GM18511 (cell line): ENCODE measurements at regions not wholly inside any gene's neighbourhood (a gene's known extent, or its start where the extent isn't known, plus 50 kb on each side); places are given as distances from the start of the nearest gene placed in this dataset.

ENCODE experiments used
- ATAC-seq: cut with Tn5 transposase; IDR thresholded peaks from one replicate; pipeline ENCODE4 v1.9.1; 2021; ENCODE audit warnings: mild to moderate bottlenecking, moderate library complexity; ENCODE audit not compliant: unreplicated experiment

- ATAC-seq = no peak
Observed at GRCh38 chr5:58259685-58260152, 200.2 kb downstream of the PLK2 start.

GRCh38 chr5:58258984-58259684 is 200.8 kb downstream of the PLK2 start:
- ATAC-seq = no peak

- ATAC-seq = no peak
Observed at GRCh38 chr5:58255970-58256369, 203.9 kb downstream of the PLK2 start.

GRCh38 chr5:58255386-58255785 is 204.5 kb downstream of the PLK2 start:
- no peak for ATAC-seq

GRCh38 chr5:58248221-58248620 is 211.7 kb downstream of the PLK2 start:
- ATAC-seq = no peak

- ATAC-seq = no peak
Observed at GRCh38 chr5:58246461-58246944, 213.4 kb downstream of the PLK2 start.

GRCh38 chr5:58245476-58245840 is 214.4 kb downstream of the PLK2 start:
- no peak for ATAC-seq

GRCh38 chr5:58244819-58245475 is 214.9 kb downstream of the PLK2 start:
- no peak for ATAC-seq

- no peak for ATAC-seq
Observed at GRCh38 chr5:58241389-58241788, 218.5 kb downstream of the PLK2 start.

GRCh38 chr5:58240322-58240721 is 219.6 kb downstream of the PLK2 start:
- no peak for ATAC-seq

GRCh38 chr5:58239731-58240130 is 220.2 kb downstream of the PLK2 start:
- no peak for ATAC-seq

GRCh38 chr5:58239045-58239444 is 220.8 kb downstream of the PLK2 start:
- no peak for ATAC-seq

GRCh38 chr5:58236498-58236897 is 223.4 kb downstream of the PLK2 start:
- no peak for ATAC-seq

- no peak for ATAC-seq
Observed at GRCh38 chr5:58235299-58235698, 224.6 kb downstream of the PLK2 start.

GRCh38 chr5:58232130-58232529 is 227.8 kb downstream of the PLK2 start:
- ATAC-seq = no peak

- ATAC-seq = no peak
Observed at GRCh38 chr5:58231041-58231440, 228.8 kb downstream of the PLK2 start.

- ATAC-seq = no peak
Observed at GRCh38 chr5:58228896-58229295, 231.0 kb downstream of the PLK2 start.

- ATAC-seq = no peak
Observed at GRCh38 chr5:58227858-58228257, 232.0 kb downstream of the PLK2 start.

GRCh38 chr5:58224661-58225060 is 235.2 kb downstream of the PLK2 start:
- ATAC-seq = no peak

- ATAC-seq = no peak
Observed at GRCh38 chr5:58224221-58224620, 235.7 kb downstream of the PLK2 start.

GRCh38 chr5:58215364-58215763 is 244.5 kb downstream of the PLK2 start:
- no peak for ATAC-seq

GRCh38 chr5:58211441-58211840 is 248.4 kb downstream of the PLK2 start:
- no peak for ATAC-seq
